HCEC 1CT (cell line): ENCODE measurements at regions not wholly inside any gene's neighbourhood (a gene's known extent, or its start where the extent isn't known, plus 50 kb on each side); places are given as distances from the start of the nearest gene placed in this dataset.
"Not testable (repeated sequence)": the region's sequence is repeated elsewhere in the genome, so short reads cannot be mapped to it uniquely, and the experiment has no call there.

Experiments
- DNase-seq: peaks from one replicate; pipeline ENCODE4 v3.0.0-alpha.2; 2017

- DNase-seq, result no peak
Observed at GRCh38 chr2:171266102-171266501, 105.4 kb upstream of the TLK1 start.

GRCh38 chr2:171261529-171261928, 100.8 kb upstream of the TLK1 start:
- not testable (repeated sequence) for DNase-seq

GRCh38 chr2:171260471-171261424, 100.1 kb upstream of the TLK1 start:
- DNase-seq, result no peak

DNA sequence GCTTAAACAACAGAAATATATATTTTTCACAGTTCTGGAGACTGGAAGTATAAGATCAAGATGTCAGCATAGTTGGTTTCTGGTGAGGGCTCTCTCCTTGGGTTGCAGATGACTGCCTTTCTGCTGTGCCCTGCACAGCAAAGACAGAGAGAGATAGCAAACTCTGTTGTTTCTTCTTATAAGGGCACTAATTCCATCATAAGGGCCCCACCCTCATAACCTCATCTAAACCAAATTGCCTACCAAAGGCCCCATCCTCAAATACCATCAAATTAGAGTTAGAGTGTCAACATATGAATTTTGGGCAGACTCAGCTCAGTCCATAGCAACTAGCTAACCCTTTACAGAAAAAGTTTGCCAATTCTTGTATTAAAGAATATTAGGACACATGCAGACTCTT, 94.0 kb upstream of the TLK1 start:
- DNase-seq, result no peak

DNA sequence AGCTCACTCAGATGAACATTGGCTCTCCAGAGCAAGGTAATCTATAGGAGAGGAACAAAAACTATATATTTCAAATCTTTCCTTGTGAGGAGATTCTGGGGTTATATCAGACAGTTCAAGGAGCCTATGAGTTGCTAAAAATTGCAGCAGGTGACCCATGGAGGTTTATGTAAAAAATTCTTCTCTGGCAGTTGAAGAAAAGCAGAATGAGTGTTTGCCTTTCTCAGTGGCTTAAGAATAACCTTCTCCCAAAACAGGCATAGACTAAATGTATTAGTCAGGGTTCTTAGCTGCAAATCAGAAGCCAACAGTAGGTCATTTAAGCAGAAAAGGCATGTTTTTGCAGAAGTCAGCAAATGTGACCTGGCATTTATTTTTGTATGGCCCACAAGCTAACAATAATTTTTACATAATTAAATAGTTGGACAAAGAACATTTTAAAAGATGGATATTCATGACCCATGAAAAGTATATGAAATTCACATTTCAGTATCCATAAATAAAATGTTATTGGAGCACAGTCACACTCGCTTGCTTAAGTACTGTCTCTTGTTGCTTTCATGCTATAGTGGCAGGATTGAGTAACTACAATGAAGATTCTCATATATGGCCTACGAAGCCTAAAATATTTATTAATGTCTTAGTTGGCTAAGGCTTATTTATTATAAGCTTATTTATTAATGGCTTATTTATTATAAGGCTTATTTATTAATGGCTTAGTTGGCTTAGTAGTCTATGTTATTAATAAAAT, 93.4 kb upstream of the TLK1 start:
- DNase-seq, result no peak

DNA sequence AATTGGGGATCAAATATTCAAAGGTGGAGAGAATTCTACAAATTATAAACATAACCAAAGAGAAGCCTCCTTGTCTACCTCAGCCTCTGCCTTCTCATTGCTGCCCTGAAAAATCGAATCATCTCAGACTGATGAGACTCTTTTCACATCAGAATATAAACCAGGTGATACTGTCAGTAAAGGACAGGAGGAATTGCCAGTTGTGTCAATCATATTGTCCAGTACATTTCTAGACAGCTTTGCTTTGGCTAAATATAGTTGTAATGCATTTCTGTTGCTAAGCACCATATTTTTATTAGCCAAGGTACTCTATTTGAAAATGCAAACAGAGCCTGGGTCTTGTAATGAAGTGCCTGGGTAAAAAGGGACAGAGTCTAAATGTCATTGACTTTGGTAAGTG, 92.6 kb upstream of the TLK1 start:
- no peak for DNase-seq

GRCh38 chr2:171249689-171250088, 89.0 kb upstream of the TLK1 start:
- DNase-seq, result no peak

- no peak for DNase-seq
Observed at GRCh38 chr2:171247741-171248662, 87.3 kb upstream of the TLK1 start.

DNA sequence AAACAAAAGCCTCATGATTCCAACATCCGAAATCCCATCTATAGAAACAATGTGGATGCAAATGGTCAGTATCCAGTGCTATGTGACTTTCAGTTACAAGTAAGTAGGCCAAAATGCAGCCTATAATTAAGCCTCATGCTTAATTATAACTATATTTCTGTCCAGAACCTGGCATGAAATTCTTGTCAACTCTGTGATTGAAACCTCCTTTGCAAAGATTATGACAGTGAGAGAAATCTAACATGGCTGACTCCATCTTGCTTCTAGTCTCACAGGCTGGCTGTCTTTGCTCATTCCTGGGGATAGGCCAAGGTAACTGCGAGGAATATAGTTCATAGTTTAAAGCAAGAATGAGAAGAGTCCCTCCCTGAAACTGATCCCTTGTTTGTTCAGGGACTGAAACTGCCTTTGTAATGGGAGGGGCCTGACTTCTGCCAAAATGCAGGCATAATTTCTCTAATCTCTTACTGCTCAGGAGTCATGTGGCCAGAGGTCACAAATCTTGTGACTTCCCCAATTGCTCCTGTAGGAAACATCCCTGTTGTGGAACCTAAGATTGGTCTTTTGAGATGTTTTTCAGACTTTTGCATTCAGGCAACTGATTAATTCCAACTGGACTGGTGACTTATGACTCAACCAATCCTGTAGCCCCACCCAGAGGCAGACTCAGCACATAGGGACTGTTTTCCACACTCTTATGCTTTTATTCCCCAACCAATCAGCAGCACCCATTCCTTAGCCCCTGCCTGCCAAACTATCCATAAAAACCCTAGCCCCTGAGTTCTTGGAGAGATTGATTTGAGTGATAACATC, 84.5 kb upstream of the TLK1 start:
- peak; percentile 29 for DNase-seq

DNA sequence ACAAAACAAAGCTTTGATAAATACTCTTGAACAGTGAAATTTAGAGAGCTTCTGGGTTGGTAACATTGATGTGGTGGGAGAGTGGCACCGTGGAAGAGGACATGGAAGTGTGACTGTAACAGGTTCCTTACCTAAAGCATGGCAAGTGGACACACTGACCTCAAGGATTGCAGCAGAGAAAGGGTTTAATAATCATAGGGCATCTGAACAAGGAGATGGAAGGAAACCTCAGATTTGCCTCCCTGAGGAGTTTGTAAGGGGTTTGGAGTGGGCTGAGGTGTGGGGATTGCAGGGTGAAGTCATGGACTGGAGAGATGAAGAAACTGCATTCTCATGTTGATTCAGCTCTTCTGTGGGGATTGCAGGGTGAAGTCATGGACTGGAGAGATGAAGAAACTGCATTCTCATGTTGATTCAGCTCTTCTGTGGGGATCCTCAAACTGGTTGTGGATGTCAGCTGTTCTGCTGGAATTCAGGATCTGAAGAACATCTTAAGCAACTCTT, 83.8 kb upstream of the TLK1 start:
- DNase-seq, result peak; percentile 32

- no peak for DNase-seq
Observed at GRCh38 chr2:171241771-171242170, 81.1 kb upstream of the TLK1 start.

GRCh38 chr2:171238946-171239345, 78.3 kb upstream of the TLK1 start:
- no peak for DNase-seq

GRCh38 chr2:171237751-171238505, 77.2 kb upstream of the TLK1 start:
- no peak for DNase-seq

- no peak for DNase-seq
Observed at GRCh38 chr2:171235262-171235881, 74.7 kb upstream of the TLK1 start.

DNA sequence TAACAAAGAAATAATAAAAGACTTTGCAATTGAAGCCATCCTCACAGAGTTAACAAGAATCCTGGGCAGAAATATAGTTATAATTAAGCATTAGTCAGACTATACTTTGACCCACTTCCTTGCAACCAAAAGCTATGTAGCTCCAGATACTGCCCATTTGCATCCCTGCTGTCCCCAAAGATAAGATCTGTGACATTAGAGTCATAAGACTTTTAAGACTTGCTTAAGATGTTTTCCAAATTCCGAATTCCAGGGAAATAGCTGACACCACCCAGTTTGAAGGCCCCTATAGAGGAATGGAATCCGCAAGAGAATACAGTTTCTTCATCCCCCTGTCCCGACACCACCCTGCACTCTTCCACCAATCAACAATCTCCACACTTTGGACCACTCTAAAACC, 69.5 kb upstream of the TLK1 start:
- DNase-seq, result no peak

DNA sequence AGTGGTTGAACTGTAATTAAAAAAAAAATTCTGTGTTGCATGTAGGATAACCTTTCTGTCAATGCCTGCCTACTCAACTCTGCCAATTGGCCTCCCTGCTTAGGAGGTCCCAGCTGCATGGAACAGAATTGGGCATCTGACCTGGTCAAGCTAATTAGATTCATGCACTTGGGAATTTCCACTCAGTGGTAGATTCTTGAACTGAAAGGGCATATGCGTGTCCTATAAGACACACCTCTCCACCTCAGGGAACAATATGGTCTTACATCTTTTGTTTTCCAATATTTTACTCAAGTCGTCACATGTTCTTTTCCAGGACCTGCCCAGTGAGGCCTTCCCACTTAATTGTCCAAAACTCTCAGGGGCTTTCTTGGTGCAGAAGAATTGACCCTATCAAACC, 68.1 kb upstream of the TLK1 start:
- DNase-seq, result no peak

DNA sequence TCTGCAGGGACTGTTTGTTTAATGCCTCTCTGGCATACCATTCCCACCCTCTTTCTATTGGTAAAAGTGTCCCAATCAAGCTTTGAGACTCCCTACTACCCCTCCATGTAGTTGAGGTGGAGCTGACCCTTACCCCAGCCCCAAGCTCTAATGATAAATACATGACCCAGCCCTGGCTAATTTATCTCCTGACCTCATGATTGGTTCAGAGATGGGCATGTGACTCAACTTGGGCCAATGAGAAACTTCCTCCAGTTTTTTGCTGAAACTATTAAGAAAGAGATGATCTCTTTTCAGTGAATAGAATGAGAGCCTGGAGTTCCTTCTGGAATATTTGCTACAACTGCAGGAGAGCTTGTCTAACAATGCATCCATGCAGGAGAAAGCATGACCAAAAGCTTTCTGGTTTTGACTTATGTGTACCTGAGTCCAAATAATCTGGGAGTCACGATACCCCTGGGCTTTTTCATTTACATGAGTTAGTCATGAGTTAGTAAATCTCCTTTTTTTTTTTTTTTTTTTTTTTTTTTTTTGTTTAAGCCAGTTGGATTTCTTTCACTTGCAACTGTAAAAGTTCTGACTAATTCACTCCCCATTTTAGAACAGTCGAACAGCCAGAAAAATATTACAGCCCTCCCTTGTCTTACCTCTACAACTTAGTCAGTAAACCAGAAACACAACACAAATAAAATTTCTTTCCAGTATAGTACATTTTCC, 66.5 kb upstream of the TLK1 start:
- DNase-seq, result no peak

GRCh38 chr2:171226461-171226860, 65.8 kb upstream of the TLK1 start:
- DNase-seq, result no peak

DNA sequence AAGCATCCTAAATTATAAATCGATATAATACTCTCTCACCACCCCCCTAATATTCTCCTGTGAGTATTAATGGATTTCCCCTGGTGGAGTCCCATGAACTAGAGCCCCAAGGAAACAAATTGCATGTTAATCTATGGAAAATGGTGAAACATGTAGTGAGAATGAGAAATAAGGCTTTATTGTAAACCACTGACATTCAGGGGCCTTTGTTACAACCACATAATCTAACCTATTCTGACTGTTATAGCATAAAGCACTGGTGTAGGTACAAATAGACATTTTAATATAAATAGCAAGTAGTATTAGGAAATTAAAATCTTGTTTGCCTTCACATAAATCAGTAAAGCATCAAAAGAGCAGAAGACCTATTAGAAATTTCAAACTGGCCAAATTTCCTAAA, 65.3 kb upstream of the TLK1 start:
- no peak for DNase-seq
